ENCODE measurements at regions not wholly inside any gene's neighbourhood (a gene's known extent, or its start where the extent isn't known, plus 50 kb on each side); places are given as distances from the start of the nearest gene placed in this dataset.

GRCh38 chr10:44822349-44822748 lies 88.8 kb upstream of the TMEM72 start:
- TF ChIP-seq CTCF (IDR thresholded peaks at IDR 0.05) (no peak), EZH2 (IDR thresholded peaks at IDR 0.05; ENCODE audit: borderline replicate concordance, insufficient read depth, low read depth, low read length, poor library complexity, severe bottlenecking) (no peak)

All from B cell (primary cell).